GM10248 (cell line): ENCODE measurements at regions not wholly inside any gene's neighbourhood (a gene's known extent, or its start where the extent isn't known, plus 50 kb on each side); places are given as distances from the start of the nearest gene placed in this dataset.

Source experiments
- CTCF ChIA-PET: fragments of 300-600 bp; sonication (Branson Sonifier 250); formaldehyde crosslinking; extraction: SDS; loops from one replicate; lab custom pipeline; 2021; ENCODE audit warnings: antibody characterized with exemption; lab: Yijun Ruan, JAX
- POLR2A ChIA-PET: fragments of 350-650 bp; sonication (Branson Sonifier 250); formaldehyde crosslinking; extraction: SDS; loops from one replicate; lab custom pipeline; 2020; ENCODE audit warnings: antibody characterized with exemption; lab: Yijun Ruan, JAX
- DNase-seq: peaks from one replicate; pipeline ENCODE4 v3.0.0; 2012; ENCODE audit errors: extremely low spot score
- CTCF ChIP-seq: IDR thresholded peaks from 2 replicates; pipeline ENCODE4 v1.5.1; 2012; ENCODE audit warnings: mild to moderate bottlenecking, low read depth; ENCODE audit errors: extremely low read depth, missing control alignments, control extremely low read depth

- POLR2A ChIA-PET = no interaction called here
- no peak for DNase-seq
- CTCF ChIA-PET = no interaction called here
- TF ChIP-seq CTCF = no peak
These were observed 335.4 kb upstream of the ANKRD30A start for GRCh38 chr10:36789974-36790373.

- TF ChIP-seq CTCF = no peak
- ChIA-PET POLR2A (no interaction called here), CTCF (interaction anchor here (1.1 to 1.4 kb wide), 3 partner anchors 9 to 19 kb away, joined by 3 to 5 read pairs (median 3); no protein-coding TSS in a partner anchor)
- no peak for DNase-seq
These were observed 337.2 kb upstream of the ANKRD30A start for GRCh38 chr10:36788152-36788551.

- TF ChIP-seq CTCF = no peak
- ChIA-PET POLR2A (no interaction called here), CTCF (no interaction called here)
These were observed 342.0 kb upstream of the ANKRD30A start for GRCh38 chr10:36783400-36783799.

GRCh38 chr10:36781570-36781969, 343.8 kb upstream of the ANKRD30A start:
- no peak for TF ChIP-seq CTCF
- ChIA-PET POLR2A (no interaction called here), CTCF (interaction anchor here (1.0 kb wide), 1 partner anchor 8 kb away, joined by 3 read pairs; no protein-coding TSS in a partner anchor)
- no peak for DNase-seq

More at GRCh38 chr10:36783400-36783799, 342.0 kb upstream of the ANKRD30A start:
- DNase-seq = no peak

GRCh38 chr10:36780158-36780557, 345.2 kb upstream of the ANKRD30A start:
- CTCF ChIA-PET = no interaction called here
- POLR2A ChIA-PET = no interaction called here
- DNase-seq = no peak
- TF ChIP-seq CTCF = no peak

GRCh38 chr10:36779238-36779846, 346.1 kb upstream of the ANKRD30A start:
- ChIA-PET CTCF (interaction anchor here (0.9 kb wide), 2 partner anchors 9 to 1144 kb away, joined by 5 read pairs; no protein-coding TSS in a partner anchor), POLR2A (no interaction called here)
- no peak for TF ChIP-seq CTCF
- DNase-seq = no peak
